Activated T-helper 17 cell treated with anti-CD3 and anti-CD28 coated beads, Interleukin-2, amount 50 U/mL, for 72 hours (primary cell): ENCODE measurements at regions not wholly inside any gene's neighbourhood (a gene's known extent, or its start where the extent isn't known, plus 50 kb on each side); places are given as distances from the start of the nearest gene placed in this dataset.
"Not testable (repeated sequence)": the region's sequence is repeated elsewhere in the genome, so short reads cannot be mapped to it uniquely, and the experiment has no call there.

Experiments
- ATAC-seq: fragments of 150-1000 bp; cut with Tn5 transposase; replicated peaks from 2 replicates; pipeline ENCODE4 v1.10.0; 2021; ENCODE audit warnings: mild to moderate bottlenecking, moderate library complexity
- H3K27ac Mint-ChIP-seq: one replicate; pipeline ENCODE4 v1.8.0; 2022; ENCODE audit warnings: mixed read lengths
- H3K27me3 Mint-ChIP-seq: one replicate; pipeline ENCODE4 v1.8.0; 2022; ENCODE audit warnings: mixed read lengths
- H3K36me3 Mint-ChIP-seq: one replicate; pipeline ENCODE4 v1.8.0; 2022; ENCODE audit warnings: low read depth, mild to moderate bottlenecking, mixed read lengths
- H3K4me1 Mint-ChIP-seq: one replicate; pipeline ENCODE4 v1.8.0; 2022; ENCODE audit warnings: mixed read lengths
- H3K4me3 Mint-ChIP-seq: one replicate; pipeline ENCODE4 v1.8.0; 2022; ENCODE audit warnings: mild to moderate bottlenecking, mixed read lengths
- H3K9me3 Mint-ChIP-seq: one replicate; pipeline ENCODE4 v1.8.0; 2022; ENCODE audit warnings: mixed read lengths

- peaks cover 20% of the 10 kb centered on the region for H3K9me3 Mint-ChIP-seq
- H3K36me3 Mint-ChIP-seq, result no peaks in the 10 kb centered on the region
- no peaks in the 10 kb centered on the region for H3K27me3 Mint-ChIP-seq
- H3K27ac Mint-ChIP-seq, result no peak overlapping the region
- no peaks in the 10 kb centered on the region for H3K4me1 Mint-ChIP-seq
- no peak overlapping the region for H3K4me3 Mint-ChIP-seq
- no peak for ATAC-seq
Measured at GRCh38 chr2:139617747-139618146, 837.6 kb upstream of the NXPH2 start.

GRCh38 chr2:139613264-139613663 lies 833.1 kb upstream of the NXPH2 start:
- Mint-ChIP-seq H3K27me3 (no peaks in the 10 kb centered on the region), H3K4me1 (no peaks in the 10 kb centered on the region), H3K9me3 (peaks cover 13% of the 10 kb centered on the region), H3K36me3 (no peaks in the 10 kb centered on the region), H3K4me3 (no peak overlapping the region), H3K27ac (no peak overlapping the region)
- no peak for ATAC-seq

GRCh38 chr2:139610512-139610911 lies 830.3 kb upstream of the NXPH2 start:
- Mint-ChIP-seq H3K9me3 (peaks cover 15% of the 10 kb centered on the region), H3K27ac (no peak overlapping the region), H3K36me3 (no peaks in the 10 kb centered on the region), H3K27me3 (no peaks in the 10 kb centered on the region), H3K4me3 (no peak overlapping the region), H3K4me1 (no peaks in the 10 kb centered on the region)
- ATAC-seq, result no peak

DNA sequence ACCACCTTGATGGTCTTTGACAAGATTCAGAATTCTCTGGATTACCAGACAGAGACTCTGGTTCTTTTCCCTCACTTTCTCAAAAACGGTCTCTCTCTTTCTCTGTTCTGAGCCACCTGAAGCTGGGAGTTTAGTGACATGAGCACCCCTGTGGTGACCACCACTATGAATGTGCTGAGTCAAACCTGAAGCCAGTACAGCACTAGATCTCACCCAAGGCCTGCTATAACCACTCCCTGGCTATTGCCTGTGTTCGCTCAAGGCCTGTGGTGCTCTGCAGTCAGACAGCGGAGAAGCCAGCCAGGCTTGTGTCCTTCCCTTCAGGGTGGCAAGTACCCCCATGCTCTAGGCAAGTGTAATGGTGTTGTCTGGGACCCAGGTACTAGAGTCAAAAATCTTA lies 828.9 kb upstream of the NXPH2 start:
- H3K27me3 Mint-ChIP-seq, result no peaks in the 10 kb centered on the region
- no peaks in the 10 kb centered on the region for H3K36me3 Mint-ChIP-seq
- no peak overlapping the region for H3K4me3 Mint-ChIP-seq
- H3K27ac Mint-ChIP-seq, result no peak overlapping the region
- H3K4me1 Mint-ChIP-seq, result no peaks in the 10 kb centered on the region
- H3K9me3 Mint-ChIP-seq, result peaks cover 14% of the 10 kb centered on the region
- ATAC-seq, result no peak

DNA sequence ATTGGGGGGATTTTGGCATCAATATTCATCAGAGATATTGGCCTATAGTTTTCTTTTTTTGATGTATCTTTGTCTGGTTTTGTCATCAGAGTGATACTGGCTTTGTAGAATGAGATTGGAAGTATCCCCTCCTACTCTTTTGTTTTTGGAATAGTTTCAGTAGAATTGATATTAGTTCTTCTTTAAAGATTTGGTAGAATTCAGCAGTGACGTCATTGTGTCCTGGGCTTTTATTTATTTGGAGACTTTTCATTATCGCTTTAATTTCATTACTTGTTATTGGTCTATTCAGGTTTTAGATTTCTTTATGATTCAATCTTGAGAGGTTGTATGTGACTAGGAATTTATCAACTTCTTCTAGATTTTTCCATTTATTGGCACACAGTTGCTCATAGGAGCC lies 825.5 kb upstream of the NXPH2 start:
- H3K27me3 Mint-ChIP-seq, result no peaks in the 10 kb centered on the region
- H3K4me1 Mint-ChIP-seq, result no peaks in the 10 kb centered on the region
- H3K27ac Mint-ChIP-seq, result no peak overlapping the region
- peaks cover 19% of the 10 kb centered on the region for H3K9me3 Mint-ChIP-seq
- ATAC-seq, result no peak
- no peaks in the 10 kb centered on the region for H3K36me3 Mint-ChIP-seq
- no peak overlapping the region for H3K4me3 Mint-ChIP-seq

GRCh38 chr2:139600166-139600565 lies 820.0 kb upstream of the NXPH2 start:
- H3K27ac Mint-ChIP-seq, result no peak overlapping the region
- no peak for ATAC-seq
- H3K4me1 Mint-ChIP-seq, result no peaks in the 10 kb centered on the region
- no peak overlapping the region for H3K4me3 Mint-ChIP-seq
- H3K36me3 Mint-ChIP-seq, result no peaks in the 10 kb centered on the region
- no peaks in the 10 kb centered on the region for H3K27me3 Mint-ChIP-seq
- H3K9me3 Mint-ChIP-seq, result peaks cover 12% of the 10 kb centered on the region

DNA sequence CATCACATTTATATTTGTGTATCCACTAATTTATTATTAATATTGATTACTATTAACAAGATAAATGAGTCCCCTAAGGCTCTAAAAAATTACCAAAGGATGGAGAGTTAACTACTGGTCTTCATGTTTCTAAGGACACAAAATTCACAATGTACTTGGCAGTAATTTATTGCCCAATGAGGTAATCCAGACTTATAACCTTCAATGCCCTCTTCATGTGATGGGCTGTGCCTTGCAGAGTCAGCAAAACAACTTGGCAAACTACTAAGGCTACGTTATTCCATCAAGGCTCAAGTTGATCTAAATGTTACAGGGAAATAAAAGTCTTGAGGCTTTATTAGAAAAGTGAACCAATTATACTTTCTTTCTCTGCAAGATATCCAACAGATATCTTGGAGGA lies 804.9 kb upstream of the NXPH2 start:
- no peaks in the 10 kb centered on the region for H3K27me3 Mint-ChIP-seq
- H3K27ac Mint-ChIP-seq, result no peak overlapping the region
- no peak overlapping the region for H3K4me3 Mint-ChIP-seq
- peaks cover 6% of the 10 kb centered on the region for H3K9me3 Mint-ChIP-seq
- no peaks in the 10 kb centered on the region for H3K36me3 Mint-ChIP-seq
- H3K4me1 Mint-ChIP-seq, result no peaks in the 10 kb centered on the region
- no peak for ATAC-seq

DNA sequence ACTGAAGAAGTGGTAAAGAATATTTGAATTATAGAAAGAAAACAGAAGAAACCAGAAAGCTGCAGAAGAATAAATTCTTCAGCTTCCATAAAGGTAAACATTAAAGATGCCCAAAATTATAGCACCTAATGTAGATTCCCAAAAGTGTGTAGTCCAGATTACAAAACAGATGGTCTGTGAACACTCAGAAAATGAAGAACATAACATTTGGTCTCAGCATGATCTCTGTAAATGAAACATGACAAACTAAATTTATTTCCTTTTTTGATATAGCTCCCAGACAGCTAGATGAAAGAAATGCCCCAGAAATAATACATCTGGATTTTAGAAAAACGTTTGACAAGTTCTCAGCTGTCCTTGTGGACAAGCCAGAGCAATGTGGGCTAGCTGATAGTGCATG lies 794.2 kb upstream of the NXPH2 start:
- no peak overlapping the region for H3K4me3 Mint-ChIP-seq
- ATAC-seq, result no peak
- H3K36me3 Mint-ChIP-seq, result no peaks in the 10 kb centered on the region
- H3K27ac Mint-ChIP-seq, result no peak overlapping the region
- no peaks in the 10 kb centered on the region for H3K4me1 Mint-ChIP-seq
- H3K9me3 Mint-ChIP-seq, result peaks cover 26% of the 10 kb centered on the region
- H3K27me3 Mint-ChIP-seq, result no peaks in the 10 kb centered on the region

DNA sequence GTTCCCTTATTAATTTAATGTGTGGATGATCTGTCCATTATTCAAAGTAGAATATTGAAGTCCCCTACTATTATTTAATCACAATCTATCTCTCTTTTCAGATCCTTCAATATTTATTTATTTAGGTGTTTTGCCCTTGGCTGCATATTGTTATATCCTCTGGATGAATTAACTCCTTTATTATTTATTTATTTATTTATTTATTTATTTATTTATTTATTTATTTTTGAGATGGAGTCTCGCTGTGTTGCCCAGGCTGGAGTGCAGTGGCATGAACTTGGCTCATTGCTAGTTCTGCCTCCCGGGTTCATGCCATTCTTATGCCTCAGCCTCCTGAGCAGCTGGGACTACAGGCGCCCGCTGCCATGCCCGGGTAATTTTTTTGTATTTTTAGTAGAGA lies 776.6 kb upstream of the NXPH2 start:
- Mint-ChIP-seq H3K9me3 (peaks cover 32% of the 10 kb centered on the region), H3K36me3 (no peaks in the 10 kb centered on the region)
- ATAC-seq, result no peak

GRCh38 chr2:139550873-139551272 lies 770.7 kb upstream of the NXPH2 start:
- ATAC-seq, result no peak
- Mint-ChIP-seq H3K27ac (no peak overlapping the region), H3K4me3 (no peak overlapping the region), H3K9me3 (peaks cover 27% of the 10 kb centered on the region), H3K27me3 (no peaks in the 10 kb centered on the region), H3K36me3 (no peaks in the 10 kb centered on the region), H3K4me1 (no peaks in the 10 kb centered on the region)

More for the DNA sequence above, 776.6 kb upstream of the NXPH2 start:
- Mint-ChIP-seq H3K27ac (no peak overlapping the region), H3K4me1 (no peaks in the 10 kb centered on the region), H3K27me3 (no peaks in the 10 kb centered on the region), H3K4me3 (no peak overlapping the region)

GRCh38 chr2:139550341-139550740 lies 770.2 kb upstream of the NXPH2 start:
- H3K4me1 Mint-ChIP-seq, result no peaks in the 10 kb centered on the region
- H3K4me3 Mint-ChIP-seq, result no peak overlapping the region
- peaks cover 23% of the 10 kb centered on the region for H3K9me3 Mint-ChIP-seq
- ATAC-seq, result no peak
- H3K27ac Mint-ChIP-seq, result no peak overlapping the region
- no peaks in the 10 kb centered on the region for H3K27me3 Mint-ChIP-seq
- no peaks in the 10 kb centered on the region for H3K36me3 Mint-ChIP-seq

- no peaks in the 10 kb centered on the region for H3K4me1 Mint-ChIP-seq
- peaks cover 24% of the 10 kb centered on the region for H3K9me3 Mint-ChIP-seq
- no peak for ATAC-seq
- no peaks in the 10 kb centered on the region for H3K36me3 Mint-ChIP-seq
- H3K27ac Mint-ChIP-seq, result no peak overlapping the region
- H3K4me3 Mint-ChIP-seq, result no peak overlapping the region
- no peaks in the 10 kb centered on the region for H3K27me3 Mint-ChIP-seq
Measured at GRCh38 chr2:139544186-139544851, 764.1 kb upstream of the NXPH2 start.

GRCh38 chr2:139538332-139539020 lies 758.3 kb upstream of the NXPH2 start:
- H3K4me3 Mint-ChIP-seq, ATAC-seq, H3K27me3 Mint-ChIP-seq, H3K4me1 Mint-ChIP-seq, H3K9me3 Mint-ChIP-seq, H3K27ac Mint-ChIP-seq, H3K36me3 Mint-ChIP-seq: not testable (repeated sequence)

DNA sequence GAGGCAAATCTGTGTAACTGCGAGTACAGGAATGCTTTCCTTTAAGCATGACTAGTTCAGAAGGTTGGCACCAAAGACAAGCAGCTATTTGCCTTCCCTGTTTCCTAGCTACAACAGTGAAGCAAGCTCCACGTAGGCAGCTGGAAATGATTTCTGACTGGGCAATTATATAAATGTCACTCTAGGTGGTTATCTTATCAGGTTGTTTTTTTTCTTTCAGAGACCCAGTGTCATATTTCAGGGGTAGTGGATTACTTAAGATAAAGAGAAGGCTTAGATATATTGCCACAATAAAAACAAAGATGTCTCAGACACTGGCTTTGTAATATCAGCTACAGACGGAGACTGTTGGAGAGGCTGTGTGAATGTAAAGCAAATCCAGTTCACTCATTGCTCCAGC lies 748.9 kb upstream of the NXPH2 start:
- Mint-ChIP-seq H3K4me3 (no peak overlapping the region), H3K27ac (no peak overlapping the region), H3K4me1 (no peaks in the 10 kb centered on the region), H3K27me3 (no peaks in the 10 kb centered on the region), H3K9me3 (peaks cover 5% of the 10 kb centered on the region), H3K36me3 (no peaks in the 10 kb centered on the region)
- no peak for ATAC-seq

DNA sequence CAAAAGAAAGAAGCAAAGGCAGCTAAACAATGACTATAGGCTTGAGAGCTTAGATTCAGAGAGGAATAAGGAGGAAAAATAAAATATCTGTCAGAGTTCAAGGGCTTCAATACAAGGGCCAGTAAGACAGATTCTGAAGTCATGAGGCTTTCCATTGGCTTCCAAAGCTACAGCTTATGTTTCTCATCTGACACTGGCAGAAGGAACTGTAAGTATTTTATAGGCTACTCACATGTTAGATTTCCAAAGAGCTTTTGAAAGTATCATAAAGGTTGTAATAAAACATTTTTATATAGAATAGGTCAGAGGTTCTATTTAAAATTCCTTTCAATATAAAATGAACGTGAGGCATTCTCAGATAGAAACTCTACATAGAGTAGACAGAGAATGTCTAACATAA lies 746.6 kb upstream of the NXPH2 start:
- no peak overlapping the region for H3K4me3 Mint-ChIP-seq
- H3K27ac Mint-ChIP-seq, result no peak overlapping the region
- H3K27me3 Mint-ChIP-seq, result no peaks in the 10 kb centered on the region
- H3K36me3 Mint-ChIP-seq, result no peaks in the 10 kb centered on the region
- no peaks in the 10 kb centered on the region for H3K4me1 Mint-ChIP-seq
- H3K9me3 Mint-ChIP-seq, result peaks cover 8% of the 10 kb centered on the region
- ATAC-seq, result no peak
